NOMO-1 treated with DMSO at 0.1 percent for 48 hours (cell line): ENCODE measurements at regions not wholly inside any gene's neighbourhood (a gene's known extent, or its start where the extent isn't known, plus 50 kb on each side); places are given as distances from the start of the nearest gene placed in this dataset.
"Not testable (repeated sequence)": the region's sequence is repeated elsewhere in the genome, so short reads cannot be mapped to it uniquely, and the experiment has no call there.

ENCODE experiments used
- DNase-seq: peaks from one replicate; lab custom pipeline; 2025; ENCODE audit not compliant: unreplicated experiment; lab: John Stamatoyannopoulos, UW

DNA sequence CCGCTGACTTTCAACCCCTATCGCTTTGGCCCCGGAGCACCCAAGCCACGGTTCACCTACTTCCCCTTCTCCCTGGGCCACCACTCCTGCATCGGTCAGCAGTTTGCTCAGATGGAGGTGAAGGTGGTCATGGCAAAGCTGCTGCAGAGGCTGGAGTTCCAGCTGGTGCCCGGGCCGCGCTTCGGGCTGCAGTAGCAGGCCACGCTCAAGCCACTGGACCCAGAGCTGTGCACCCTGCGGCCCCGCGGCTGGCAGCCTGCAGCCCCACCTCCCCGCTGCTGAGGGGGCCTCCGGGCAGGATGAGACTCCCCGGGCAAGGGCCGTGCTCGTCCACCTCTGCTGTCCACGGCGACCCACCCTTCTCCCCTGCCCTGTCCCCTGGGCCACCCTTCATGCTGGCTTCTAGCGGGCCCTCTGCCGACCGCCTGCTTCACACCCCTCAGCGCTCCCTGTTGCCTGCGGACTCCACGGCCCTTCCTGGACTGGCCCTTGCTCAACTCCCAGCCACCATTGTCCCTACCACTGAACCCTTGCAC, 92.2 kb upstream of the TRABD2B start:
- no peak for DNase-seq

DNA sequence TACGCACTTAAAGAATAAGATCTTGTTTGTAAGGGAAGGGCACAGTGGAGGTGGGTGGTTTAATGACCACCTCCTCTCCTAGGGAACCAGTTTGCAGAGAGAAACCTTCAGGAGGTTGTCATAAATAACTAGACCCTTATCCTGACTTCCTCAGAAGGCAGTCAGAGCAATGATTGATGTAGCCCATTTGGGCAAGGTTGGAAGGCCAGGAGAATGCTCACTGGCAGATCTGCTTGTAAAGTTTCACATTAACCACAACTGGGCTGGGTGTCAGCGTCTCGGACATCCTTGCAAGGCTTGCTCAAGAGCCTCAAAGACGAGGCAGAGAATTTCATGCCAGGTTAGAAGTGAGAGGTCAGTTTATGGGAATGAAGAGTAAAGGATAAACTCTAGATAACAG, 87.6 kb upstream of the TRABD2B start:
- no peak for DNase-seq

- no peak for DNase-seq
Measured at GRCh38 chr1:48082271-48082962, 85.2 kb upstream of the TRABD2B start.

GRCh38 chr1:48080331-48081255, 83.4 kb upstream of the TRABD2B start:
- no peak for DNase-seq

DNA sequence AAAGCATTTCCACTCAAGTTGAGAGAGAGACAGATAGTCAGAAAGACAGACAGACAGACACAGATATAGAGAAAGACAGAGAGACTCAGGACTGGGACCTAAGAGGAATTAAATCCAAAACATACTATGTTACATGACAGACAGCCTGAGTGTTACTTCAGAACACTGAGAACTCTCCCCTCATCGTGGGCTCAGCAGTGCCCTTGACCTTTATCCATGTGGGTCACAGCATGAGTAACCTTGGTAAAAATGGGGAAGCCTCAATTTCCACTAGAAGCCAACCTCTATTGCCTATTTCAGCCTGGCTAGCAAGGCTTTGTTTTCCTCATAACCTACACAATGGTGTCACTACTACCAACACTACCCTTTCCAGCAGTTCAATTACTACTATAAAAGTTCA, 81.9 kb upstream of the TRABD2B start:
- DNase-seq = no peak

DNA sequence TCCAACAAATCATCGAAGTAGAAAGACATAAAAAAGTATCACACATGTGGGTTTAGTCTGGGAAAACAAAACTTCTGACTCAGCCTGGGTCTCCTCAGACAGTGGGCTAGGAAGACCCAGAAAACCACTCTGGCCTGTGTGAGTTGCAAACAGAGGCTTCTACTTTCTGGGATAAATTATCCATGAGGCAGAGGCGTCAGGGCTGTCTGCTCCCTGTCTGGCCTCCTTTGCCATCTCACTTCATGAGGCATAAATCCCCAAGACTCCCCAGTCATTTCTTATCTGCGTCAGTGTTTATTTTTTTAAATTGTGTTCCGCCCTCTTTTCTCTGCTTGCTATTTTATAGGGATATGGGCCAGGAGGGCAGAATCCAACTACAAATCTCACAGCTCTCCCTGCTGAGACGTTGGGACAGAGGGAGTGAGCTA, 80.6 kb upstream of the TRABD2B start:
- DNase-seq = no peak

DNA sequence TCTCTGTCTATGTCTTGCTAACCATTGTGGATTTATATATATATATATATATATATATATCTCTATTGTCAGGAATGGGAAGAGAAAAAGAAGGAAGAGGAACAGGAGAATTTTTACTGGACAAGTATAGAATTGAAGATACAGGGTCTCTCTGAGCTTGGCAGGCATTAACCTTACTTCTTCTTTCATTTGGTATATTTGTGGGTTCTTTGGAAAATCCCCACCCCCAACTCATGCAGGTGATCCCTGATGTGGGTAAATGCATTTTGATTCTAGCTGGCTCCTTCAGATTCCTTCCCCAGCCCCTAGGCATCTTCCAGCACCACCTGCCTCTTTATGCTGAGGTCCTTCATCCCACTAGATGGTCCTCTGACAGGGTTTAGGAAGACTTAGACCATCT, 78.8 kb upstream of the TRABD2B start:
- no peak for DNase-seq

GRCh38 chr1:48073798-48074530, 76.8 kb upstream of the TRABD2B start:
- no peak for DNase-seq

- DNase-seq = no peak
Measured at GRCh38 chr1:48071513-48071912, 74.3 kb upstream of the TRABD2B start.

GRCh38 chr1:48070396-48070750, 73.2 kb upstream of the TRABD2B start:
- no peak for DNase-seq

GRCh38 chr1:48069662-48070395, 72.6 kb upstream of the TRABD2B start:
- DNase-seq = no peak

DNA sequence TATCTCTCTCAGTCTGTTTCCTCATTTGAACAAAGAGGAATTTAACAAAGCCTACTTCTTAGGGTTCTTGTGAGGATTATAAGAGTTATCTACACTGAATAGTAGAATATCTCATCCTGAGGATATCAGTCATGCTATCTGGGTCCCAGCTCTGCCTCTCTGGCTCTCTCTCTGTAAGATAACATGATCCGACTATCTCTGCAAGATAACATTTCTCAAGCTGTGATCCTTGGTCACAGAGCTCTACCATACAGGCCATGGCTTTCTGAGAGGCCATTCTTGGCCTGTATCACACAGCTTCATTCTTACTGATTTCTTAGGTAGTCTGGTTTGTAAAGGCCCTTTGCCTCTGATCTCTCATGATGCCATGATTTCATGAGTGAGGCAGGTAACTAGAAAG, 71.0 kb upstream of the TRABD2B start:
- no peak for DNase-seq

DNA sequence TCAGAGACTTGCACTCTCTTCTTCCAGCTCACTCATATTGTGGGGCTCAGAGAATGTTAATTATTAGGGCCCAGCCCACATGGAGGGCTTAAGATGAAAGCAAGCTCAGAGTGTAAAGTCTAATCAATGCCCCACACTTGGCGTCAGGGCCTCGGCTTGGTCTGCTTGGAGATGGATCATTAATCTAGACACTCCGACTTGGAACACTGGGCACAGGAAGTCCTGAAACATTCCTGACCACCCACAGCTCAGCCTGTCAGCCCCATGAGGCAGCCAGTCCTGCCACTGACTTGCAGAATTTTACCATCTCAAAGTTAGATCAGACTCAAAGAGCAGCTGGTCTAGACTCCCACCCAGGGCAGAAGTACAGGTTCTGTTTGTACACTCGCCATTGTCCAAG, 69.8 kb upstream of the TRABD2B start:
- DNase-seq = no peak

DNA sequence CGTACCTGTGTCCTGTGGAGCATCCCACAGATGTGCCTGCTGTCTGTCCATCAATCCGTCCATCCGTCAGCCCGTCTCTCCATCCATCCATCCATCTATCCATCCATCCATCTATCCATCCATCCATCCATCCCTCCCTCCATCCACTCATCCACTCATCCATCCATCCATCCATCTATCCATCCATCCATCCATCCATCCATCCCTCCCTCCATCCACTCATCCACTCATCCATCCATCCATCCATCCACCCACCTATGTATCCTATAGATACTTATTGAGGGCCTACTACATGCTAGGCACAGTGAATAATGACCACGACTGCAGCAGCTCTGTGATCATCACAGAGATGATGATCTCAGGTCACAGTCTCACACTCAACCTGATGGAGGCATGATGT, 67.5 kb upstream of the TRABD2B start:
- DNase-seq = not testable (repeated sequence)

DNA sequence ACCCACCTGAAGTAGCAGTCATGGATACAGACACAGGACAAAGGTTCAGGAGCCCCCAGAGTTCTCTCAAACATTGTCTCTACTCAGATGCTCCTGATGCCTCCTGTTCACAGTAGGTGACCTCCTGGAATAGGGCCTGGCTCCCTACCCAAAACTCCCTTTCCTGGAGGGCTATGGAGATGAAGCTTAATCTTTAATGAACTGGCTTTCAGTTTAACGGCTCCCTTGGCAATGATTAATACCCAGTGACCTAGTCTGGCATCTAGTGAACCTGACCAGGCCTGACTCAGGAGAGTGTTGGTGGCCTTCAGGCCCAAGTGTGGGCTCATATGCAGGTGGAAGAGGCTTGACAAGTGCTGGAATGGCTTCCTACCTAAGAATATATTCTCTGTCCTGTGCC, 65.2 kb upstream of the TRABD2B start:
- DNase-seq = no peak

DNA sequence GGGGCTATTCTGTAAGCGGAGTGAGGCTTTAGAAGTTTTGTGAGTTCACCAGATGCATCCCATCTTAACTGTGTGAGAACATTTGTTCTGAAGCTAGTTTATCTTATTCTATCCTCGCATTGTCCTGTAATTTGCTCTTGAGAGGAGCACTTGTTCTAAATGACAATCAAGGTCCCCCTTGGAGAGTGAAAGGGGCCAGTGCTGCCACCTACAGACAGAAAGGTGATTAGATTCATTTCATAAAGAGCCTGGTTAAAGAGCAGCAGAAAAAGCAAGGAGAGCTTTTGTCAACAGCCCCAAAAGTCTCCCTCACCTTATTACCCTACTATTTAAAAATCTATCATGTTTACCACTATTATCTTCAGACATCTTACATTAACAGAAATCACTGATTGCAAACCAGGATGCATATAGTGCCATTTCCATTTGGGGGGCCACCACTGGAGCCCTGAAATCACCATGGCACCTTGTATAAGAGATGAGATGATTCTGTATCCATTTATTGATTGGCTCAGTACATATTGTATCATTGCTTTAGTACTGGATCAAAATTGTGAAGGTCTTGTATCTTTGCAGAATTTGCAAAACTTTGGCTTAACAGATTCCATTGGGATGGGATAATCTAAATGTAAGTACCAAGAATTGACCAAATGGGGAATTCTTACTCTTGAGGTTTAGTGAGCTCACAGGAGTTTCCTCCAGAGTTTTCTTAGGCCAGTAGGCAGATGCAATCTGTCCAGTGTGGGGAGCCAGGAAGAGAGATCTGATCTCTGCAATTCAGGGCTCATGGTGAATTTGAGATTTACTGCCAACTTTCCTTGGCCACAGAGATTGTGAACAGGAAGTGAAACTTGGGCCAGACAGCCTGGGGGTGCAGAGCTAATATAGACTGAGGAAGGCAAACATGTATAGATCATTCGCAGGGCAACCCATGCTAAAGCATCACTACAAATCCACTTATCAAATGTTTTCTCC, 64.3 kb upstream of the TRABD2B start:
- peak; percentile 84 for DNase-seq

GRCh38 chr1:48059289-48059688, 62.1 kb upstream of the TRABD2B start:
- DNase-seq = no peak

GRCh38 chr1:48058135-48059025, 61.2 kb upstream of the TRABD2B start:
- no peak for DNase-seq

- no peak for DNase-seq
Measured at GRCh38 chr1:48057249-48057648, 60.1 kb upstream of the TRABD2B start.
